Upper lobe of right lung (tissue), 1 donor: ENCODE measurements at regions not wholly inside any gene's neighbourhood (a gene's known extent, or its start where the extent isn't known, plus 50 kb on each side); places are given as distances from the start of the nearest gene placed in this dataset.

ENCODE experiments used
- ATAC-seq: fragments of 200-7000 bp; cut with Tn5 transposase; one replicate; pipeline ENCODE4 v1.9.1; 2020; ENCODE audit warnings: mild to moderate bottlenecking, moderate library complexity
- DNase-seq: peaks from one replicate; pipeline ENCODE4 v3.0.0-alpha.2; 2020
- H3K27ac ChIP-seq: fragments of 200-600 bp; one replicate; pipeline ENCODE4 v1.8.0; 2022
- H3K27me3 ChIP-seq: fragments of 200-600 bp; one replicate; pipeline ENCODE4 v1.8.0; 2022; ENCODE audit warnings: mild to moderate bottlenecking
- H3K36me3 ChIP-seq: fragments of 200-600 bp; one replicate; pipeline ENCODE4 v1.8.0; 2022
- H3K4me1 ChIP-seq: fragments of 200-600 bp; one replicate; pipeline ENCODE4 v1.8.0; 2022
- H3K4me3 ChIP-seq: fragments of 200-600 bp; one replicate; pipeline ENCODE4 v1.8.0; 2022; ENCODE audit warnings: mild to moderate bottlenecking
- H3K9me3 ChIP-seq: fragments of 200-600 bp; one replicate; pipeline ENCODE4 v1.8.0; 2022
- intact Hi-C: fragments of 100-400 bp; cut with DNase I; formaldehyde crosslinking; loops from one replicate; pipeline ENCODE4 v1.11.0; 2022
- TF ChIP-seq, protein P1 (sequence below): fragments of 200-600 bp; IDR thresholded peaks from one replicate; pipeline ENCODE4 v1.8.0; 2022; ENCODE audit warnings: antibody characterized with exemption
- donor health status: DM: no; HTN: yes; CAD: no; lungs with severe emphysema.

DNA sequence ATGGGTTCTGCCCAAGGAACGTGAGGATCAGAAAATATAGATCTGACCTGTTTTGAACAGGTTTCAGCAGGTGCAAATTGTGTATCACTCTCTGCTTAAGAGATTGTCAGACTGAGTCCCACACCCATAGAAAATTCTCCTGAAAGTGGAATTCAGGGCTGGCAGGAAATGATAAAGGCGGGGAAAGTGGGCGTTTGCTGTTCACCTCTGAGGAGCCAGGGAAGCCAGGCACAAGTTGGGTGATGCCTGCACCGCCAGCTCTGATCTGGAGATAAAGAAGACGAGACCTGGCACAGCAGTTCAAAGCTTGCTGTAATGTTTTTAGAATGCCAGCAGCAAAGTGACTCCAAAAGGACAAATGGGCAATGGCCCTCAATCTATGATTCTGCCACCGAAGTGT is 356.5 kb upstream of the SOX5 start:
- intact Hi-C loops: no loop called here
- DNase-seq (no peak), ATAC-seq (no peak)
- Histone ChIP-seq H3K4me1 (no peaks in the 10 kb centered on the region), H3K27me3 (no peaks in the 10 kb centered on the region), H3K27ac (no peak overlapping the region), H3K9me3 (no peaks in the 10 kb centered on the region), H3K4me3 (no peak overlapping the region), H3K36me3 (no peaks in the 10 kb centered on the region)
- TF ChIP-seq, protein P1, sequence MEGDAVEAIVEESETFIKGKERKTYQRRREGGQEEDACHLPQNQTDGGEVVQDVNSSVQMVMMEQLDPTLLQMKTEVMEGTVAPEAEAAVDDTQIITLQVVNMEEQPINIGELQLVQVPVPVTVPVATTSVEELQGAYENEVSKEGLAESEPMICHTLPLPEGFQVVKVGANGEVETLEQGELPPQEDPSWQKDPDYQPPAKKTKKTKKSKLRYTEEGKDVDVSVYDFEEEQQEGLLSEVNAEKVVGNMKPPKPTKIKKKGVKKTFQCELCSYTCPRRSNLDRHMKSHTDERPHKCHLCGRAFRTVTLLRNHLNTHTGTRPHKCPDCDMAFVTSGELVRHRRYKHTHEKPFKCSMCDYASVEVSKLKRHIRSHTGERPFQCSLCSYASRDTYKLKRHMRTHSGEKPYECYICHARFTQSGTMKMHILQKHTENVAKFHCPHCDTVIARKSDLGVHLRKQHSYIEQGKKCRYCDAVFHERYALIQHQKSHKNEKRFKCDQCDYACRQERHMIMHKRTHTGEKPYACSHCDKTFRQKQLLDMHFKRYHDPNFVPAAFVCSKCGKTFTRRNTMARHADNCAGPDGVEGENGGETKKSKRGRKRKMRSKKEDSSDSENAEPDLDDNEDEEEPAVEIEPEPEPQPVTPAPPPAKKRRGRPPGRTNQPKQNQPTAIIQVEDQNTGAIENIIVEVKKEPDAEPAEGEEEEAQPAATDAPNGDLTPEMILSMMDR: no peak

DNA sequence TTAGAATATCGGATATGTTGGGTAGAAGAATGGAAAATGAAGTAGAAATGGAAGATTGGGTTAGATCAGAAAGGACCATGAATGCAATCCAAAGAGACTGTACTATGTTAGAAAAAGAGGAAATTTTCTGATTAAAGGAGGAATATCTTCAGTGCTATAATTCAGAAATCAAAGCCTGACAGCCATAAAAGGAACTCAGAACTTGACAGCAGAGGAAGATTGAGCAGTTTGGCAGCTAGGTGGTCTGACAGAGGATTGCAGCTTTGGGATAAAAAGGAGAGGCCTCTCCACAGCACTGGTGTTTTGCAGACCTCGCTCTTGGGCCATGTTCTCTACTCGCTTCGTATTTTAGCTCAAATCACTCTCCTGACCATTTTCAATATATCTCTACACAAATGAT is 354.8 kb upstream of the SOX5 start:
- TF ChIP-seq, protein P1: no peak
- no peaks in the 10 kb centered on the region for H3K9me3 ChIP-seq
- ATAC-seq (no peak), DNase-seq (no peak)
- no peaks in the 10 kb centered on the region for H3K36me3 ChIP-seq
- H3K4me1 ChIP-seq: no peaks in the 10 kb centered on the region
- H3K27me3 ChIP-seq: no peaks in the 10 kb centered on the region
- H3K4me3 ChIP-seq: no peak overlapping the region
- H3K27ac ChIP-seq: no peak overlapping the region
- intact Hi-C loops: no loop called here

DNA sequence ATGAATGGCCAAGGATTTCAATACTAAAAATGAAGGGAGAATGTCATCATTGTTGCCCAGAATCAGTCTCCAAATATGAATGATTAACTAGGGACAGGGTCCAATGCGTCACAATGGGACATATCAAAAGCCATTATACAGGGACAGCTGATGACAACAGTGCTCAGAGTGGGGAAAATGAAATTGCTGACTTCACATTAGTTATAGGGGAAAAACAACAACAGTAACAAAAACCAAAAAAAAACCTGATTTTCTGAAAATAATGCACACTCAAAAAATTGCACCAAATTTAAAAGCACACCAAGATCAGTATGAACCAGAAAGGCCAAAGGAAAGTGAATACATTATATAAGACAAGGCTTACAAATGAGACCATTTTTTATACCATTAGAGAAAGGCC is 353.2 kb upstream of the SOX5 start:
- intact Hi-C loops: no loop called here
- TF ChIP-seq, protein P1: no peak
- H3K4me3 ChIP-seq: no peak overlapping the region

DNA sequence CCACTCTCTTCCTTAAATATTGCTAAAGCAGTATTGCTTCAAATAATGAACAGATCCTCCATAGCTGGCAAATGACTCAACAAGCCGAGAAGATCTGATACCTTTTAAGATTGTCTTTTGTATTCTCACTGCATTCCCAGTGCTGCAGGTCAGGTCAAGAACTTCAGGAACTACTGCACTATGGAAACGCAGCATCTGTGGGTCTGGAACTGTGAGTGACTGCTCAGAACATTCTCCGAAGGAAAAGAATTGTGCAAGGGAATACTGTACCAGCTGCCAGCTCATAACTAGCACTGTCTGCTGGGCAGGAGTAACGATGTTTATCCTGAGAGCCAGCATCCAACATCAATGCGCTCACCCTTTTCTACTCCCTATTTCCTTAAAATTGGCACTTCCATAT is 348.0 kb upstream of the SOX5 start:
- TF ChIP-seq, protein P1: no peak
- no peaks in the 10 kb centered on the region for H3K9me3 ChIP-seq
- no peak overlapping the region for H3K4me3 ChIP-seq
- ATAC-seq (no peak), DNase-seq (no peak)
- intact Hi-C loops: no loop called here
- H3K27me3 ChIP-seq: no peaks in the 10 kb centered on the region
- H3K4me1 ChIP-seq: no peaks in the 10 kb centered on the region
- H3K36me3 ChIP-seq: no peaks in the 10 kb centered on the region
- H3K27ac ChIP-seq: no peak overlapping the region

More for the DNA sequence above, 353.2 kb upstream of the SOX5 start:
- DNase-seq (no peak), ATAC-seq (no peak)
- H3K27ac ChIP-seq: no peak overlapping the region
- no peaks in the 10 kb centered on the region for H3K9me3 ChIP-seq
- H3K4me1 ChIP-seq: no peaks in the 10 kb centered on the region
- H3K27me3 ChIP-seq: no peaks in the 10 kb centered on the region
- H3K36me3 ChIP-seq: no peaks in the 10 kb centered on the region

DNA sequence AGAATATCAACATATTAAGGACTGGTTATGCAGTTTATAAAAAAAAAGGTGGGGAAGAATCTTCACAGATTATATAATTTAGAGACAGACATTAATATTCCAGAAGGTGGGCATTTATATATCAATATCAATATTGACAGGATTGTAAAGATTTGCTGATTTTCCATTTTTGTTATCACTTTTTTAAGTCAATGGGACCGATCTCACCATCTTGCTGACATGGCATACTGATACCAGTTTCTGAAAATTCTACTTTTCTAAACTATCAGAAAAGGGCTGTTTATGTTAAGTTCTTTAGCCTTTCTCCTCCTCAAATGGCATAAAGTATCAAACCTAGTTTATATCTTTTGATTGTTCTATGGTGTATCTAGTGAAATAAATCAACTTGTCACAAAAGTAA is 344.1 kb upstream of the SOX5 start:
- TF ChIP-seq, protein P1: no peak
- no peaks in the 10 kb centered on the region for H3K9me3 ChIP-seq
- no peaks in the 10 kb centered on the region for H3K27me3 ChIP-seq
- H3K4me1 ChIP-seq: no peaks in the 10 kb centered on the region
- intact Hi-C loops: no loop called here
- ATAC-seq: no peak
- DNase-seq: no peak
- H3K27ac ChIP-seq: no peak overlapping the region
- H3K4me3 ChIP-seq: no peak overlapping the region
- H3K36me3 ChIP-seq: no peaks in the 10 kb centered on the region

DNA sequence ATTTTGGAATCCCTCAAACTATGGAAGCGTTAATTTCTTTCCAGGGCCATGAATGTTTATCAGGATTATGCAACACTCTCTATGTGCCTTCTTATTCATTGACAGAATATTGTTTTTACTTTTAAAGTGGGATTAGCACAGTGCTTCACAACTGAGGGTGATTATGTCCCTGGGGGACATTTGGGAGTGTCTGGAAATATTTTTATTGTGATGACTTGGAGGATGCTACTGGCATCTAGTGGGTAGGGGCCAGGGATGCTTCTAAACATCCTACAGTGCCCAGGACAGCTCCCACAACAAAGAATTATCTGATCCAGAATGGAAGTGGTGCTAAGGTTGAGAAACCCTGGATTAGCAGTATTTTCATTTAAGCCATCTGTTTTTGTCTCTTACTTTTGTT is 338.5 kb upstream of the SOX5 start:
- Histone ChIP-seq H3K27me3 (no peaks in the 10 kb centered on the region), H3K4me1 (no peaks in the 10 kb centered on the region), H3K9me3 (no peaks in the 10 kb centered on the region), H3K36me3 (no peaks in the 10 kb centered on the region), H3K27ac (no peak overlapping the region), H3K4me3 (no peak overlapping the region)
- TF ChIP-seq, protein P1: no peak
- no peak for DNase-seq
- no peak for ATAC-seq
- intact Hi-C loops: no loop called here
